ENCODE measurements at regions not wholly inside any gene's neighbourhood (a gene's known extent, or its start where the extent isn't known, plus 50 kb on each side); places are given as distances from the start of the nearest gene placed in this dataset.

DNA sequence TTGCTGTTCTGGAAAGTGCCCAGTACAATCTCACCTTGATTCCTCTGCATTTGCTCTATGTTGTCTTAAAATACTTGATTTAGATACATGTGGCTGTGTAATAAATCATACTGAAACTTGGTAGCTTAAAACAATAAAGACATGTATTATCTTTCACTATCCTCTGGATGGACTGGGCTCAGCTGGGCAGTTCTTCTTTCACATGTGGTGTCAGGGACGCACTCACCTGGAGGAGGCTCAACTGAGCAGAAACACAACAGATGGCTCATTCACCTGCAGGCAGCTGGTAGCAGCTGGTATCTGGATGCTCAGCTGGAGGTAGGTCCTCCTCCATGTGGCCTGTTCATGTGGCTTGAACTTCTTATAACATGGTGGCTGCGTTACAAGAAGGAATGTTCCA, 563.8 kb upstream of the FRG1 start:
- H3K36me3 ChIP-seq (replicated peaks; ENCODE audit: insufficient read depth, low read length), result no peaks in the 10 kb centered on the region
- no peaks in the 10 kb centered on the region for H3K27me3 ChIP-seq (replicated peaks; ENCODE audit: insufficient read depth, low read length)
- H3F3A ChIP-seq (ENCODE audit: insufficient read depth, low read length), result no peaks in the 10 kb centered on the region
- no peak overlapping the region for H3K4me2 ChIP-seq (ENCODE audit: low read depth, low read length)
- DNase-seq, result no peak
- no peaks in the 10 kb centered on the region for H3K9me3 ChIP-seq (replicated peaks; ENCODE audit: insufficient read depth, low read length)
- H3K9ac ChIP-seq (ENCODE audit: low read length), result no peak overlapping the region
- no peaks in the 10 kb centered on the region for H4K20me1 ChIP-seq (ENCODE audit: insufficient read depth, low read length)
- H3K4me3 ChIP-seq (ENCODE audit: low read length), result no peak overlapping the region
- H2AFZ ChIP-seq (ENCODE audit: low read length), result no peak overlapping the region
- no peaks in the 10 kb centered on the region for H3K79me2 ChIP-seq (ENCODE audit: low read length)
- no peaks in the 10 kb centered on the region for H3K4me1 ChIP-seq (ENCODE audit: low read length)
- TF ChIP-seq EZH2phosphoT487 (IDR thresholded peaks at IDR 0.05; ENCODE audit: low read length) (no peak), CTCF (IDR thresholded peaks at IDR 0.05; ENCODE audit: low read length) (no peak), EZH2 (optimal IDR thresholded peaks at IDR 0.05; ENCODE audit: low read depth, low read length) (no peak)
- H3K9me2 ChIP-seq (replicated peaks; ENCODE audit: insufficient read depth, low read length), result no peaks in the 10 kb centered on the region
- H3K27ac ChIP-seq (ENCODE audit: low read length), result no peak overlapping the region

DNA sequence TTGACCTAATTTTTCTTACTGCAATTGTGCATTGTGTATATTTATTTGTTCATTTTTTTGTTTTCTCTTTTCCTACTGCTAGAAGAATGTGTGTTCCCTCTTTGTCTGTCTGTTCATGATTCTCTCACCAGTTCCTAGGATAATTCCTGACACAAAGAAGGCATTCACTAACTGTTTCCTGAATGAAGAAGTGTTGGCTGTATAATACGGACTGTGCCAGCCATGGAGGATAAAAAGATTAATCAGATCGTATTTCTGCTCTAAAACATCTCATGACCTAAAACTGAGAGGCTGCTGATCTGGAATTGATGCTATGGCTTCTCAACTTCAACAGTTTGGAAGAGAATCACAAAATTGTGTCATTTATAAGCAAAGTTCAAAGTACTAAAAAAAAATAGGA, 563.1 kb upstream of the FRG1 start:
- Histone ChIP-seq H3K9me3 (replicated peaks; ENCODE audit: insufficient read depth, low read length) (no peaks in the 10 kb centered on the region), H3K27ac (ENCODE audit: low read length) (no peak overlapping the region), H3K79me2 (ENCODE audit: low read length) (no peaks in the 10 kb centered on the region), H3K36me3 (replicated peaks; ENCODE audit: insufficient read depth, low read length) (no peaks in the 10 kb centered on the region), H3K9ac (ENCODE audit: low read length) (no peak overlapping the region), H3K4me3 (ENCODE audit: low read length) (no peak overlapping the region), H3F3A (ENCODE audit: insufficient read depth, low read length) (no peaks in the 10 kb centered on the region), H3K9me2 (replicated peaks; ENCODE audit: insufficient read depth, low read length) (no peaks in the 10 kb centered on the region), H3K4me2 (ENCODE audit: low read depth, low read length) (no peak overlapping the region), H2AFZ (ENCODE audit: low read length) (no peak overlapping the region), H3K4me1 (ENCODE audit: low read length) (no peaks in the 10 kb centered on the region), H3K27me3 (replicated peaks; ENCODE audit: insufficient read depth, low read length) (no peaks in the 10 kb centered on the region), H4K20me1 (ENCODE audit: insufficient read depth, low read length) (no peaks in the 10 kb centered on the region)
- TF ChIP-seq EZH2 (optimal IDR thresholded peaks at IDR 0.05; ENCODE audit: low read depth, low read length) (no peak), CTCF (IDR thresholded peaks at IDR 0.05; ENCODE audit: low read length) (no peak), EZH2phosphoT487 (IDR thresholded peaks at IDR 0.05; ENCODE audit: low read length) (no peak)
- DNase-seq, result no peak

DNA sequence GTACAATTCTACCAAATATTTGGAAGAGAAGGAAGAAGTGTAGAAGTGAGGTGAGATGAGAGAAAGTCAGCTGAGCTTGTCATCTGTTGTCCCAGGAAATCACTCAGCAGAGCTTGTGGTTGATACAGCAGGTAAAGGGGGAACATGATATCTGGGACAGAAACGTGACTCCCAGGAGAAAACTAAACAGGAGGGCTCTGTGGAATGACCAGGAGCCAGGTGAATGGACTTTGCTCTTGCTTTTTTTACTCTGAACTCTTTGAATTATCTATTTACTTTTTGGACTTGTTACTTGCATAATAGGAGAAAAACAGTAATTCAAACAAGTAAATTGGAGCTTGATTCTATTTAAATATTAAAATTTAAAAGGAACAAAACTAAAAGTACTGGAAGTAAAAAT, 555.6 kb upstream of the FRG1 start:
- no peaks in the 10 kb centered on the region for H3K79me2 ChIP-seq (ENCODE audit: low read length)
- no peak overlapping the region for H2AFZ ChIP-seq (ENCODE audit: low read length)
- no peak for DNase-seq
- no peak overlapping the region for H3K27ac ChIP-seq (ENCODE audit: low read length)
- no peaks in the 10 kb centered on the region for H3K4me1 ChIP-seq (ENCODE audit: low read length)
- H3K9ac ChIP-seq (ENCODE audit: low read length), result no peak overlapping the region
- H3K9me2 ChIP-seq (replicated peaks; ENCODE audit: insufficient read depth, low read length), result no peaks in the 10 kb centered on the region
- no peaks in the 10 kb centered on the region for H3K9me3 ChIP-seq (replicated peaks; ENCODE audit: insufficient read depth, low read length)
- no peaks in the 10 kb centered on the region for H3F3A ChIP-seq (ENCODE audit: insufficient read depth, low read length)
- H4K20me1 ChIP-seq (ENCODE audit: insufficient read depth, low read length), result no peaks in the 10 kb centered on the region
- H3K4me2 ChIP-seq (ENCODE audit: low read depth, low read length), result no peak overlapping the region
- no peaks in the 10 kb centered on the region for H3K27me3 ChIP-seq (replicated peaks; ENCODE audit: insufficient read depth, low read length)
- TF ChIP-seq EZH2phosphoT487 (IDR thresholded peaks at IDR 0.05; ENCODE audit: low read length) (no peak), CTCF (IDR thresholded peaks at IDR 0.05; ENCODE audit: low read length) (no peak), EZH2 (optimal IDR thresholded peaks at IDR 0.05; ENCODE audit: low read depth, low read length) (no peak)
- H3K36me3 ChIP-seq (replicated peaks; ENCODE audit: insufficient read depth, low read length), result no peaks in the 10 kb centered on the region
- H3K4me3 ChIP-seq (ENCODE audit: low read length), result no peak overlapping the region
